NCI-H345 treated with DMSO at 0.1 percent for 48 hours (cell line): ENCODE measurements at regions not wholly inside any gene's neighbourhood (a gene's known extent, or its start where the extent isn't known, plus 50 kb on each side); places are given as distances from the start of the nearest gene placed in this dataset.

ENCODE experiments used
- DNase-seq: peaks from one replicate; lab custom pipeline; 2025; ENCODE audit not compliant: unreplicated experiment; lab: John Stamatoyannopoulos, UW

GRCh38 chr18:45415614-45416013 lies 199.7 kb upstream of the SLC14A2 start:
- DNase-seq: peak; percentile 61

GRCh38 chr18:45416168-45416567 lies 199.1 kb upstream of the SLC14A2 start:
- DNase-seq: peak; percentile 69

- no peak for DNase-seq
Observed at GRCh38 chr18:45417392-45417791, 197.9 kb upstream of the SLC14A2 start.

GRCh38 chr18:45423659-45424058 lies 191.6 kb upstream of the SLC14A2 start:
- DNase-seq: peak; percentile 74

GRCh38 chr18:45430041-45430440 lies 185.2 kb upstream of the SLC14A2 start:
- no peak for DNase-seq

- no peak for DNase-seq
Observed at GRCh38 chr18:45435810-45436209, 179.5 kb upstream of the SLC14A2 start.

GRCh38 chr18:45437366-45437765 lies 177.9 kb upstream of the SLC14A2 start:
- DNase-seq: no peak

- no peak for DNase-seq
Observed at GRCh38 chr18:45439851-45440645, 175.2 kb upstream of the SLC14A2 start.

- DNase-seq: no peak
Observed at GRCh38 chr18:45441110-45441847, 174.0 kb upstream of the SLC14A2 start.

GRCh38 chr18:45444040-45444439 lies 171.2 kb upstream of the SLC14A2 start:
- DNase-seq: no peak

GRCh38 chr18:45447355-45448265 lies 167.7 kb upstream of the SLC14A2 start:
- no peak for DNase-seq

- DNase-seq: no peak
Observed at GRCh38 chr18:45448871-45449270, 166.4 kb upstream of the SLC14A2 start.

GRCh38 chr18:45449418-45450227 lies 165.7 kb upstream of the SLC14A2 start:
- DNase-seq: peak; percentile 35

GRCh38 chr18:45456090-45457021 lies 158.9 kb upstream of the SLC14A2 start:
- peak; percentile 20 for DNase-seq

GRCh38 chr18:45458033-45458432 lies 157.2 kb upstream of the SLC14A2 start:
- no peak for DNase-seq

GRCh38 chr18:45462179-45462578 lies 153.1 kb upstream of the SLC14A2 start:
- DNase-seq: no peak

- DNase-seq: no peak
Observed at GRCh38 chr18:45463451-45463850, 151.8 kb upstream of the SLC14A2 start.

- peak; percentile 54 for DNase-seq
Observed at GRCh38 chr18:45464619-45465018, 150.7 kb upstream of the SLC14A2 start.

GRCh38 chr18:45467293-45467692 lies 148.0 kb upstream of the SLC14A2 start:
- no peak for DNase-seq
